ENCODE measurements at regions not wholly inside any gene's neighbourhood (a gene's known extent, or its start where the extent isn't known, plus 50 kb on each side); places are given as distances from the start of the nearest gene placed in this dataset.

- DNase-seq (ENCODE audit: low read depth in 3 of 3) = no peak
Observed at GRCh38 chr5:174335682-174336364, 290.3 kb downstream of the NSG2 start.

GRCh38 chr5:174336479-174336878 lies 291.0 kb downstream of the NSG2 start:
- DNase-seq (ENCODE audit: low read depth in 3 of 3) = no peak

DNA sequence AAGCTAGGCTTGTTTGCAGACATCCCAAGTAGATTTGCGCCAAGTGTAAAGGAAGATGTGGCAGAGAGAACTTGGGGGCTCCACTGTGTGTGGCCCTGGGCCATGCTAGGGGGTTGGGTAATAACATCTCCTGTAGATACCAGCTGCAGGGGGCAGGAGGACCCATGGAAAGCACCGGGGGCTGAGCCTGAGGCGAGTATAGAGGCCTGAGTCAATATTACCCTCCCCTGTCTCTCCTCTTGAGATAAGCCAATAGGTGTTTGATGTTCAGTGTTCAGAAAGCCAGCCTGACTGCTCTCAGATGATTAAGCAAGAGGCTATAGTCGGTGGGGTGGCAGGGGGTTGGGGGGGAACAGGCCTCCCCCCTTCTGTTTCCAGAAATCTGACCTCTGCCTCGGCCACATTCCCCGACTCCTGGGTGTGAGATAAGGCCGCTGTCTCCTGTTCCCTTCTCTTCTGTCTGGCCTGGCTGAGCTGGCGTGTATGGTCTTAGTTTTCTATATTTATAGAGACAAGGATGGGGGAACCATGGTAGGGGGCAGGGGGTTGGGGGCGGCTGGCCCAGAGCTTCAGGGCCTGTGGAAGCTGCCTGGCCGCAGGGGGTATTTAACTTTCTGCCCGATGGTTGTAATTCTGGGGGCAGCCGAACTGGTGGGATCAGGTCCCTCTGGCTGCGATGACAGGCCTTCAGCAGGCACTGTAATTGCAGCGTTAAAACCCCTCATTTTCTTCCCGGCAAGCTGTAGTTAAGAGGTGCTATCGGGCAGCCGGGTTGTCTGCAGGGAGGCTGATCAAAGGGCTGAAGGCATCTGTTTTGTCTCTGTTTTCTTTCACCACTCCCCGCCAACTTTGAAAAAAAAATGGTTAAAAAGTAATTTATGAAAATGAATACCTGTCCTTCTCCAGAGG lies 292.0 kb downstream of the NSG2 start:
- DNase-seq (ENCODE audit: low read depth in 3 of 3) = no peak

GRCh38 chr5:174338185-174339010 lies 292.9 kb downstream of the NSG2 start:
- DNase-seq (ENCODE audit: low read depth in 3 of 3) = no peak

DNA sequence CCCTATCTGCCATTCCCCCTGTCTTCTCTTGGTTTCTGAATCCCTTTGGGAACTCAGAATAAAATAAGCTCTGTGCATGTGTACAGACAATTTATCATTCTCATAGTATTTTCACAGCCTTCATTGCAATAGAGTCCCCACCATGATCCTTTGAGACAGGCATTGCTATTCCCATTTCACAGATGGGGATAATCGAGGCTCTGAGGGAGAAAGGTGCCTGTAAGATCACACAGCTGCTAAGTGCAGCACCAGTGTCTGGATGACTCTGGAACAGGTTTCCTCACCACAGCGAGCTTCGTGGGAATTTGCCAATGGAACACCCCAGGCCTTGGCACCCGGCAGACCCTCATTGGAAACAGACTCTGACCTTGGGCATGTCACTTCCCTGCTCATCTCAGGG lies 293.6 kb downstream of the NSG2 start:
- DNase-seq (ENCODE audit: low read depth in 3 of 3) = no peak

- DNase-seq (ENCODE audit: low read depth in 3 of 3) = no peak
Observed at GRCh38 chr5:174340226-174340625, 294.7 kb downstream of the NSG2 start.

GRCh38 chr5:174342696-174343095 lies 297.2 kb downstream of the NSG2 start:
- no peak for DNase-seq (ENCODE audit: low read depth in 3 of 3)

DNA sequence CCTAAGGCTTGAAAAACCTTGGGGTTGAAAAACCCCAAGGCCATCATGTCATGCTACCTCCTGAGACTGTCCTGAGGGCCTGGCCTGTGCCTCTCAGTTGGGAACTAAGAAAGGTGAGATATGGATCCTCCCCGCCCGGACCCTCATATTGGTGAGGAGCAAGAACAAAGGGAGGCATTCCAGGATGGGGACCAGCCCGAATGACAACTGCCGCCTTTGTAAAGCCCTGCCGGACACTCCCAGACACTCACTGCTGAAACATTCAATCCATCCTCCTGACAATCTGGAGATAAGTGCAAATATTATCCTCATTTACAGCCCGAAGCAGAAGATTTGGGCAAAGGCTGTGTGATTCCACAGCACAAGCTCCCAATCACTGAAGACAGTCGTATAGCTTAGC lies 298.3 kb downstream of the NSG2 start:
- DNase-seq (ENCODE audit: low read depth in 3 of 3) = no peak

GRCh38 chr5:174344335-174344734 lies 298.8 kb downstream of the NSG2 start:
- no peak for DNase-seq (ENCODE audit: low read depth in 3 of 3)

DNA sequence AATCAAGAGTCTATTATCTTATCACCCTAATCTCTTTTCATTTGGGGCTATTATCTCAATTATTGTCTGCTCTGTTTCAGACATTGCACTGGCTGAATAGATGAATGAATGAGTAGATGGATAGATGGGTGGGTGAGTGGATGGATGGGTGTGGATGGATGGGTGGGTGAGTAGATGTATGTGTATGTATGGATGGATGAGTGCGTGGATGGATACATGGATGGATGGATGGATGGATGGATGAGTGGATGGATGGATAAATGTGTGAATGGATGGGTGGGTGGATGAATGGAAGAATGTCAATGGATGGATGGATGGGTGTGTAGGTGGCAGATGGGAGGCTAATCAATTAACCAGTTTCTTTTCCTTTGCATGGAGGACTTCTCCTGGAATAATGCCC lies 301.7 kb downstream of the NSG2 start:
- no peak for DNase-seq (ENCODE audit: low read depth in 3 of 3)

GRCh38 chr5:174348311-174348981 lies 302.9 kb downstream of the NSG2 start:
- no peak for DNase-seq (ENCODE audit: low read depth in 3 of 3)

- DNase-seq (ENCODE audit: low read depth in 3 of 3) = no peak
Observed at GRCh38 chr5:174352681-174353080, 307.2 kb downstream of the NSG2 start.

- DNase-seq (ENCODE audit: low read depth in 3 of 3) = no peak
Observed at GRCh38 chr5:174354571-174354970, 309.1 kb downstream of the NSG2 start.

DNA sequence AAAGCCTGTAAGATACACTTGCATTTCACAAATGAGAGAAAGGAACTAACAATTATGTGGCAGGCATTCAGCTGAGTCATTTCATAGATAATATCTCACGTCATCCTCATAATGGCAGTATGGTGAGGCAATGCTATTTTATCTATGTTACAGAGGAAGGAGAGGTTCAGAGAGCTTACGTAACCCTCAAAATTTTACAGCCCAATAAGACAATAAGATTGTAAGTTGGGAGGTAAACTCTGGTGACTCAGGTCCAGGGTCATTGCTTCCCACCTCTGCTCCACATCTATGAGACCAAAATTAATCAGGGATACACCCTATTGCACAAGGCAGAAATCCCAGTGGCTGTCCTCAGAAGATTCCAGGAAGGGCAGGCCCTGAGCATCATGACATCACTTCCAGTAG lies 309.7 kb downstream of the NSG2 start:
- no peak for DNase-seq (ENCODE audit: low read depth in 3 of 3)

- no peak for DNase-seq (ENCODE audit: low read depth in 3 of 3)
Observed at GRCh38 chr5:174355995-174356394, 310.5 kb downstream of the NSG2 start.

DNA sequence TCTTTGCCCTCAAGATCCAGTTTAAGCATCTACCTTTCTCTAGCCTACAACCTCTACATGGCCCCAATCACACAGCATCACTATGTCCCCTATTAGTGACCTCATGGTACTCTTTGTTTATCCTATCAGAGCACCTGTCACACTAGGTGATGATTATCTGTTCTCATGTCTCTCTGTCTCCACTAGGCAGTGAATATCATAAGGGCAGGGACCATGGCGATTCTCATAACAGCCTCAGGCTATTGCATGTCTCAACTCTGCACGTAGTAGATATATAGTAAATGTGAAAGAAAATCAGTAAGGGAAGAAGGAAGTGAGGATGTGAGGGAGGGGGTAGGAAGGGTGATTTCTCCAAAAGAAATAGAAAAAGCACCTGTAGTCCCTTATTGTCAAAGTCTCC lies 311.0 kb downstream of the NSG2 start:
- DNase-seq (ENCODE audit: low read depth in 3 of 3) = no peak

DNA sequence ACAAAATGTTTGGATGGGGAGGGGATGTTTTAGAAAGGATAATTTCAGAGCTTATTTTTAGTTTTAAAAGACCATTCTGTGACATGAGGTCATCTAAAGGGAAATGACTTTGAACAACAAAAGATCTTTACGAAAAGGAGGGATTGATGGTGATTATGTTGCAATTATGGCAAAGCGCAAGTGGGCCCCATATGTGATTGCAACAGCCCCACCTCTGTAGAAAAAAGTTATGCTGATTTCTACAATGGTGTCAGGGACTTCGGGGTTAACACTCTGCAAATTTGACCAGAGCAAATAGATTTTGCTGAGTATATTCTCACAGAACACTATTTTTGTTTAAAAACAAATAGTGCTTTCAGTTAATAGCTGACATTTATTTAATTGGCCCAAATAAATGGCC lies 312.8 kb downstream of the NSG2 start:
- no peak for DNase-seq (ENCODE audit: low read depth in 3 of 3)

GRCh38 chr5:174359071-174359470 lies 313.6 kb downstream of the NSG2 start:
- no peak for DNase-seq (ENCODE audit: low read depth in 3 of 3)

GRCh38 chr5:174362514-174362913 lies 317.0 kb downstream of the NSG2 start:
- no peak for DNase-seq (ENCODE audit: low read depth in 3 of 3)

GRCh38 chr5:174363934-174364333 lies 318.4 kb downstream of the NSG2 start:
- no peak for DNase-seq (ENCODE audit: low read depth in 3 of 3)

GRCh38 chr5:174364676-174365075 lies 319.2 kb downstream of the NSG2 start:
- no peak for DNase-seq (ENCODE audit: low read depth in 3 of 3)

- DNase-seq (ENCODE audit: low read depth in 3 of 3) = no peak
Observed at GRCh38 chr5:174371600-174372094, 326.1 kb downstream of the NSG2 start.
